ENCODE measurements at regions not wholly inside any gene's neighbourhood (a gene's known extent, or its start where the extent isn't known, plus 50 kb on each side); places are given as distances from the start of the nearest gene placed in this dataset.

GRCh38 chr13:85590231-85590931 lies 208.8 kb downstream of the SLITRK6 start:
- TF ChIP-seq EZH2 (IDR thresholded peaks at IDR 0.05; ENCODE audit: borderline replicate concordance, low read length) (no peak), CTCF (IDR thresholded peaks at IDR 0.05; ENCODE audit: low read length) (no peak)
